BLaER1 (cell line): ENCODE measurements at regions not wholly inside any gene's neighbourhood (a gene's known extent, or its start where the extent isn't known, plus 50 kb on each side); places are given as distances from the start of the nearest gene placed in this dataset.
"Not testable (repeated sequence)": the region's sequence is repeated elsewhere in the genome, so short reads cannot be mapped to it uniquely, and the experiment has no call there.

Experiments
- H3K27ac ChIP-seq: shearing (Covaris generic); formaldehyde crosslinking; 2 replicates; pipeline ENCODE4 v1.8.1; 2022
- H3K27me3 ChIP-seq: shearing (Covaris generic); formaldehyde crosslinking; 2 replicates; pipeline ENCODE4 v1.8.1; 2022
- H3K36me3 ChIP-seq: shearing (Covaris generic); formaldehyde crosslinking; 2 replicates; pipeline ENCODE4 v1.8.1; 2022
- H3K4me1 ChIP-seq: shearing (Covaris generic); formaldehyde crosslinking; 2 replicates; pipeline ENCODE4 v1.8.1; 2022
- H3K4me2 ChIP-seq: shearing (Covaris generic); formaldehyde crosslinking; 2 replicates; pipeline ENCODE4 v1.8.1; 2022
- H3K4me3 ChIP-seq: shearing (Covaris generic); formaldehyde crosslinking; 2 replicates; pipeline ENCODE4 v1.8.1; 2022
- H3K9ac ChIP-seq: shearing (Covaris generic); formaldehyde crosslinking; 2 replicates; pipeline ENCODE4 v1.8.1; 2022
- H3K9me3 ChIP-seq: shearing (Covaris generic); formaldehyde crosslinking; 2 replicates; pipeline ENCODE4 v1.8.1; 2022
- H4K20me1 ChIP-seq: shearing (Covaris generic); formaldehyde crosslinking; 2 replicates; pipeline ENCODE4 v1.8.1; 2022
- Cebpa-rat ChIP-seq: shearing (Covaris generic); IDR thresholded peaks from 2 replicates; pipeline ENCODE4 v1.8.1; 2022

- no peak overlapping the region for H3K27ac ChIP-seq
- no peak overlapping the region for H3K9ac ChIP-seq
- H4K20me1 ChIP-seq = no peaks in the 10 kb centered on the region
- H3K27me3 ChIP-seq = no peaks in the 10 kb centered on the region
- no peak overlapping the region for H3K4me3 ChIP-seq
- 0 out of 2 replicates have a peak, but pooled peaks cover 3% of the 10 kb centered on the region for H3K9me3 ChIP-seq
- no peaks in the 10 kb centered on the region for H3K4me1 ChIP-seq
- H3K4me2 ChIP-seq = no peak overlapping the region
- H3K36me3 ChIP-seq = no peaks in the 10 kb centered on the region
- no peak for TF ChIP-seq Cebpa-rat
These were observed 59.6 kb upstream of the NDUFV2 start for GRCh38 chr18:9042766-9043481.

DNA sequence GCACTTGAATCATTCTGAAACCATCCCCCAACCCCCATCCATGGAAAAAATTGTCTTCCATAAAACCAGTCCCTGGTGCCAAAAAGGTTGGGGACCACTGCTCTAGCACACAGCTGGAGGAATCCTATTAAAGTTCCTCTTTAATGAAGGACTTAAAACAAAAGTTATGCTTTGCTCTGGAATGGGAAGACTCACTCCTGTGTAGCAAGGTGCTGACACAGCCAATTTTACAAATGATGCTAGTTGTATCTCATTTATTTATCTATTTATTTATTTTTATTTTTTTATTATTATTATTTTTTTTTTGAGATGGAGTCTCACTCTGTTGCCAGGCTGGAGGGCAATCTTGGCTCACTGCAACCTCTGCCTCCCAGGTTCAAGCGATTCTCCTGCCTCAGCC lies 58.9 kb upstream of the NDUFV2 start:
- no peaks in the 10 kb centered on the region for H3K27me3 ChIP-seq
- H4K20me1 ChIP-seq = no peaks in the 10 kb centered on the region
- no peaks in the 10 kb centered on the region for H3K4me1 ChIP-seq
- 0 out of 2 replicates have a peak, but pooled peaks cover 8% of the 10 kb centered on the region for H3K9me3 ChIP-seq
- H3K4me3 ChIP-seq = no peak overlapping the region
- no peak overlapping the region for H3K4me2 ChIP-seq
- no peak overlapping the region for H3K27ac ChIP-seq
- no peak for TF ChIP-seq Cebpa-rat
- no peaks in the 10 kb centered on the region for H3K36me3 ChIP-seq
- no peak overlapping the region for H3K9ac ChIP-seq

DNA sequence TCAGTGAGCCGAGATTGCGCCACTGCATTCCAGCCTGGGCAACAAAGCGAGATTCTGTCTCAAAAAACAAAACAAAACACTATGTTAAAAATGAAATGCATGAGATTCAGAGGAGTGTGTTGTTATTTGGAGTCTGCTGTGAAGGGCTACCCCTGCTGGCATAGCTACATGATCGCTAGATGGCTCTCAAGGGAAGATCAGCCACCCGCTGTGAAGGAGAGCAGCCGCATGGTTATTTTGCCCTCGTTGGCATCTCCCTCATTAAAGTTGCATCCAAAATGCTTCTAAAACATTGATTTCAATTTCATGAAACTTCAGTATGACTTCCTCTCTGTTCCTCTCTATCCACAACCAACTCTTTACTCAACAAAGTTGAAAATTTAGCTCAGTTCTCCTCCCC lies 54.8 kb upstream of the NDUFV2 start:
- Histone ChIP-seq H3K4me3 (no peak overlapping the region), H3K4me1 (no peaks in the 10 kb centered on the region), H3K9ac (no peak overlapping the region), H4K20me1 (no peaks in the 10 kb centered on the region), H3K27me3 (no peaks in the 10 kb centered on the region), H3K36me3 (no peaks in the 10 kb centered on the region), H3K27ac (no peak overlapping the region), H3K4me2 (no peak overlapping the region), H3K9me3 (peaks cover 43% of the 10 kb centered on the region)
- no peak for TF ChIP-seq Cebpa-rat

GRCh38 chr18:9048236-9048635 lies 54.3 kb upstream of the NDUFV2 start:
- no peaks in the 10 kb centered on the region for H3K27me3 ChIP-seq
- peaks cover 48% of the 10 kb centered on the region for H3K9me3 ChIP-seq
- H4K20me1 ChIP-seq = no peaks in the 10 kb centered on the region
- no peaks in the 10 kb centered on the region for H3K4me1 ChIP-seq
- no peak overlapping the region for H3K27ac ChIP-seq
- H3K4me2 ChIP-seq = no peak overlapping the region
- H3K36me3 ChIP-seq = no peaks in the 10 kb centered on the region
- TF ChIP-seq Cebpa-rat = no peak
- H3K4me3 ChIP-seq = no peak overlapping the region
- H3K9ac ChIP-seq = no peak overlapping the region

DNA sequence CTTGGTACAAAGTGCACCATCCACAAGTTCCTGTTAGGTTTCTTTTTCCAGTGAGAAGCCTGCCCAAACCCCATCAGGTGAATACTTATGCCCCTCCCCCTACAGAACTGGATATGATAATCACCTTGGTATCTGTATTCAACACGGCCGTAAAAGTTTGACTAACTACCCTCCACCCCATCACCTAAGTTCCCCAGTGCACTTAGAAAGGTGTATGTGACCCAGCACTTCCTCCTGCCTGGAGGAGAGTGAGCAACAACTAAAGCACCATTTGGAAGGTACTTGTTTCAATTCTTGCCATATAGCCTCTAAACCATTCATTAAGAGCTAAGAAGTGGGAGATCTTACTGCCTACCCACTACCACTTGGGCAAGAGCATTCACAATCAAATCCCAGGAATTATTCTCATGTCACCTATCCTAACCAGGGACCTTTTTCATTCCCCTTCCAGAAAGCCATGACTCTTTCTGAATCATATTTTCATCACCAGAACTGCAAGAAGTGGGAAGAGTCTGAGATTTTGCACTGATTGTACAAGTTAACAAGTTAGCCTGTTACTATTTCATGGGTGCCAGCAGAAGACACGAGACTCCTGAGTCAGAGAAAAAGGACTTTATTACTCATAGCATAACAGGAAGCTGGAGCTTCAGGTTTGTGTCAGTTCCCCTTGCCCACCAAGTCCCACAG lies 53.5 kb upstream of the NDUFV2 start:
- Histone ChIP-seq H3K4me3 (no peak overlapping the region), H3K9ac (no peak overlapping the region), H3K36me3 (no peaks in the 10 kb centered on the region), H3K4me1 (no peaks in the 10 kb centered on the region), H3K9me3 (peaks cover 53% of the 10 kb centered on the region), H3K27ac (no peak overlapping the region), H3K27me3 (no peaks in the 10 kb centered on the region), H3K4me2 (no peak overlapping the region), H4K20me1 (no peaks in the 10 kb centered on the region)
- no peak for TF ChIP-seq Cebpa-rat

- Histone ChIP-seq H3K9me3 (peaks cover 53% of the 10 kb centered on the region), H3K4me1 (no peaks in the 10 kb centered on the region), H3K27ac (no peak overlapping the region), H3K36me3 (no peaks in the 10 kb centered on the region), H4K20me1 (no peaks in the 10 kb centered on the region), H3K4me3 (no peak overlapping the region), H3K4me2 (no peak overlapping the region), H3K27me3 (no peaks in the 10 kb centered on the region), H3K9ac (no peak overlapping the region)
- no peak for TF ChIP-seq Cebpa-rat
These were observed 53.0 kb upstream of the NDUFV2 start for GRCh38 chr18:9049495-9049809.

- H3K36me3 ChIP-seq, H3K27me3 ChIP-seq, H3K27ac ChIP-seq, H4K20me1 ChIP-seq, H3K9ac ChIP-seq, H3K4me1 ChIP-seq, H3K4me2 ChIP-seq, H3K4me3 ChIP-seq: not testable (repeated sequence)
- H3K9me3 ChIP-seq = peaks cover 53% of the 10 kb centered on the region
These were observed 51.7 kb upstream of the NDUFV2 start for GRCh38 chr18:9050628-9051284.
